ENCODE measurements at regions not wholly inside any gene's neighbourhood (a gene's known extent, or its start where the extent isn't known, plus 50 kb on each side); places are given as distances from the start of the nearest gene placed in this dataset.

DNA sequence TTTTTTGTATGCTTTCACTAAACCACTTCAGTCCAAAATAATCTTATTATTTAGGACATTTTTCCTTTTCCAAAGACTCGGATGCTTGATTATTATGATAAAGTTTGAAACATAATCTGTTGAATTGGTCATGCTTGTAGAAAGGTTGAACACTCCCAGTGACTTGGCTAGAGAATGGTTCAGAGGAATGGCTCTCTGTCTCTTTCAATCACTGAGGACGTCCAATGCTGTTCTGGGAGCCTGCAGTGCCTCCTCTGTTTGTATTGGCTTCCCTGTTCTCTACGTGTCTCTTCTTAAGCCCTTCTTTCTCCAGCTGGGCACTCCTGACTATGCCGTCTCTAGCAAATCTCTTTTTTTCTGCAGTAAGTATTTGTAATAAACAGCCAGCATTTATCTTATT lies 369.0 kb upstream of the DYNLRB2 start:
- DNase-seq, result no peak

DNA sequence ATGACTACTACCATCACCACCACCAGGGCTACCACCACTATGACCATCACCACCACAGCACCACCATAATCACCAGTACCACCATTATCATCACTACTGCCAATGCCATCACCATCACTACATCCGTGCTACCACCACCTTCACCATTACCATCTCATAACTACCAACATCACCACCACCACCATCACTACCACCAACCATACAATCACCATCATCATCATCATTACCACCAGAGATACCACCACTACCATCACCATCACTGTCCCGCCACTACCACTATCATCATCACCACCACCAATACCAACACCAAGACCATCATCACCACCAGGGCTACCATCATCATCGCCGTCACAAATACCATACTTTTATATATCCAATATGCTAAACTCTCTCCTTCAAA lies 369.6 kb upstream of the DYNLRB2 start:
- DNase-seq, result no peak

GRCh38 chr16:80167657-80168390 lies 373.0 kb upstream of the DYNLRB2 start:
- DNase-seq, result no peak

DNA sequence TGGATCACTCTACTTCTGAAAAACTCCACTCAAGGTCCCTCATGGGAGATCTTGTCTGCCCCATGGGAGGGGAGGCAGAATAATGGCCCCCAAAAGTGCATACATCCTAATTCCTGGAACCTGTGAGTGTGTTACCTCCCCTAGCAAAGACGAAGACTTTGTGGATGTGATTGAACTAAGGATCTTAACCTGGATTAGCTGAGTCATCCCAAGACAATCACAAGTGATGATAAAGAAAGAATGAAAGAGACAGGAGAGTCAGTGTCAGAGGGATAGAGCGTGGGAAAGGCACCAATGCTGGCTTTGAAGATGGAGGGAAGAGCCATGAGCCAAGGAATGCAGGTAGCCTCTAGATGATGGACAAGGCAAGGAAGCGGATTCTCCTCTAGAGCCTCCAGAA lies 374.7 kb upstream of the DYNLRB2 start:
- DNase-seq, result no peak

GRCh38 chr16:80164966-80165550 lies 375.7 kb upstream of the DYNLRB2 start:
- DNase-seq, result no peak

DNA sequence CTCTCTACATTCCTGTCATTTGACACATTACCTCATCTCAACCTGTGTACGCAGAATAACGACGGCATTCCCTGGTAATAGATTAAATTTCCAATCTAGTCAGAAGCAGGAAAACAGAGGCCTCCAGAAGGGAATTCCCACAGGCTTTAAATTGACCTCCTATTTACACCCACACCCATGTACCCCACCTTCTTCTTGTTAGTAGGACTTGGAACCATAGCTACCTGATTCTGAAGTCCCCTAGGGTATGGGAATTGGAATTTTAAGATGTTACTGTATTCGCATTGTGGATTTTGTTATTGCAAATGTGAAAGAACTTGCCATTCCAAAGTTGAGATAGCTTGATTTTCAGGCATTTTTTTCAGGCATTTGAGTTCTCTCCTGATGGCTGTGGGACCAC lies 377.5 kb upstream of the DYNLRB2 start:
- no peak for DNase-seq

GRCh38 chr16:80161799-80162739 lies 378.7 kb upstream of the DYNLRB2 start:
- DNase-seq, result no peak

GRCh38 chr16:80158766-80159165 lies 382.0 kb upstream of the DYNLRB2 start:
- DNase-seq, result no peak

DNA sequence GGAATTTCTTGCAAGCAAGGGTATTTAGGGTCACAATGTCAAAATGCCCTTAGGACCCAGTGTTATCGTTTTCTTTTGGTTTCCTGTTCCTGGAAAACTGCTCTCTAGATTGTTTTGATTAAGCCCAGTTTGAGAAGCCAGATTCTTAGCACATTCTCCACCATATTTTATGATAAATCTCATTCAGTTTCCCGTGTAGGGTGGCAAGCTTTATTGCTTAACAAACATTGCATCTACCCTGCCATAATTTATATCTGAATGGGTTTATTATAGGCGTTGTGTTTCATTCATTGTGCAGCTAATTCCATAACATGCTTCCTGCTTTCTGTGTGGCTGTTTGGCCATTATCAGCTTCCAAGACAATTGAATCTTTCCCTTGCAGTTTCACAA lies 389.1 kb upstream of the DYNLRB2 start:
- no peak for DNase-seq

GRCh38 chr16:80150978-80151721 lies 389.6 kb upstream of the DYNLRB2 start:
- no peak for DNase-seq

DNA sequence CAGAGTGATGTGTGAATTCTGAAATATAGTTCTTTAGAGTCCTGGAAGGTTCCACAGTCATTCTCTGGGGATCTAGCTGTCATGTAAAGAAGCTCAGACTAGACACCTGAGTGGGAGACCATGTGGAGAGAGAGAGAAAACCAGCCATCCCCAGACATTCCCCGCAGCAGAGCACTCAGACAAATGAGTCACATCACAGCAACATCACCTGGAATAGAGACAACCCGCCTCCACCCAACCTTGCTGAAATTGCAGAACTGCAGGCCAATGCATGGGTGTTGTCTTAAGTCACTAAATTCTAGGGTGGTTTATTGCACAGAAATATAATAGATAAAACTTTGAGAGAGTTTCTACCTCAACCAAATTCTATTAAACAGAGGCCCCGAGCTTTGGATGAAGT lies 392.0 kb upstream of the DYNLRB2 start:
- DNase-seq, result no peak

DNA sequence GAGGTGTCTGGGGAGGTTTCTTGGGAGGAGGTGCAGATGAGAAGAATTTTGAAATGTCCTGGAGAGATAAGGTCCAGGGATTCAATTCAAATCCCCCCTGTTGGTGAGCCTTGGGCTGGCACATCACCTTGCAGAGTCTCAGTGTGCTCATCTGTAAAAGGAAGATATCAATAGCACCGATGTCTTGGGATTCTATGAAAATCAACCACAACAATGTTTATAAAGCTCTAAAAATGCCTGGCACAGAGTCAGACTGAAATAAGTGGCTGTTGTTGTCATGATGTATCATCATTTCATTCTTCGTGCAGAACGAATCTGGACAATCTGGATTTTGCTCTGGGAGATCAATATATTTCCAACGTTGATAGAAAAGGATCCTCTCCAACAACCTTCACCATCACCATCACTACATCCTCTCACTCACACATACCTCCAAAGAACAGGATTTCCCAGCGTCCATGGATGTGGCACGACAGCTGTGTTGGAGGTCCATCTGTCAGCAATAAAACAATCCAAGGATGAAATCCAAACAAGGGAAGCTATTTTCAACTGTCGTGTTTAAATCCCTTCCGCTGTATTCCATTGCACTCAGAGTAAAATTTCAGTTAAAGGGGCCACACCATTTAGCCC lies 393.7 kb upstream of the DYNLRB2 start:
- DNase-seq, result no peak

- DNase-seq, result no peak
Measured at GRCh38 chr16:80144191-80144590, 396.6 kb upstream of the DYNLRB2 start.

- no peak for DNase-seq
Measured at GRCh38 chr16:80142940-80143339, 397.9 kb upstream of the DYNLRB2 start.

DNA sequence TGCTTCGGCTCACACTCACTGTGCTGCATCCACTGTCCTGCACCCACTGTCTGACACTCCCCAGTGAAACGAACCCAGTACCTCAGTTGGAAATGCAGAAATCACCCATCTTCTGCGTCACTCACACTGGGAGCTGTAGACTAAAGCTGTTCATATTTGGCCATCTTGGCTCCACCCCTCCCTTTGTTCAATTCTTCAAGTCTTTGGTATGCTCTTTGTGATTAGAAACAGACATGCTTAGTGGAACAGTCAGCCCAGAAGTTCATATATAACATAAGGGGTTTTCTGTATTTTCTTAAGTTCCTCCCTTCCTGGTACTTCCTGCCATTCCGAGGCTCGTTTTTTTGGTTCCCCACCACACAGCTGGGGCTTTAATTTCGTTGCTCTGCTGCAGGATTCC lies 398.5 kb upstream of the DYNLRB2 start:
- DNase-seq, result no peak

- DNase-seq, result no peak
Measured at GRCh38 chr16:80129791-80130190, 411.0 kb upstream of the DYNLRB2 start.

GRCh38 chr16:80125677-80126076 lies 415.1 kb upstream of the DYNLRB2 start:
- DNase-seq, result no peak

DNA sequence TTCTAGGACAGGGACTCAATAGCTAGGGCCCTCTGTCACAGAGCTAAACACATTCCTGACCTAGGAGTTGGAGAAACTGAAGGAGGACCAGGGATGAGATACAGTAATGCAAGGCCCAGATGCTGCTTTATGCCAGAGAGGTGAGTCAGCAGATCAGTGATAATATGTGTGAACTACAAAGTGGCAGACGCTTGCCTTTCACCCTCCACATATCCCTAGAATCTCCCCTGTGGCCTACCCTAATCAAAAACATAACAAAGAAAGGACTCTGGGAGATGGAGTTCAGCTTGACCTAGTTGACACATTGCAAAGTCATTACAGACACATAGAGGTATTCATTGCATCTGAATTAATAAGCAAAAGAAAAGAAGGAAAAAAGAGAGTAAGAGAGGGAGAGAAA lies 417.6 kb upstream of the DYNLRB2 start:
- no peak for DNase-seq

DNA sequence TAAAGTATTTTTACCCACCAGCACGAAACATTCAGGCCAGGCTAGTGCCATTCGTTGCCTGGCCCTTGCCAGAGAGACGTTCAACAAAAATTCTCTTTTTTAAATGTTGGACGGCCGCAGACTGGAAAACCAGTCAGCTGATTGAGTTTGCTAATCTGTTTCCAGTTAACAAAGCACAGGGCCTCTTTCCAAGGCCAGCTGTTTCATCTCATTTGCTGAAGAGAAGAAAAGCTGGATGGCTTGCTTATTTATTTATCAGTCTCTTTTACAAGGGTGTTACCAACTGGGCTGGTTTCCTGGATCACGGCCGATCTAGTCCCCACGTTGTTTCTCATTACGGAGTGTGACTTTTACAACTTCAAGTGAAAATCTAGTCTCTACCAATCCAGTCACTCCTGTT lies 418.7 kb upstream of the DYNLRB2 start:
- DNase-seq, result no peak

- no peak for DNase-seq
Measured at GRCh38 chr16:80121522-80121909, 419.3 kb upstream of the DYNLRB2 start.

- DNase-seq, result no peak
Measured at GRCh38 chr16:80120899-80121521, 419.8 kb upstream of the DYNLRB2 start.

GRCh38 chr16:80117556-80118130 lies 423.1 kb upstream of the DYNLRB2 start:
- no peak for DNase-seq
